Mucosa of descending colon (tissue), 3 donors: ENCODE measurements at regions not wholly inside any gene's neighbourhood (a gene's known extent, or its start where the extent isn't known, plus 50 kb on each side); places are given as distances from the start of the nearest gene placed in this dataset.

Experiments
- ATAC-seq: fragments of 200-7000 bp; cut with Tn5 transposase; one replicate; pipeline ENCODE4 v1.9.1; 2020; ENCODE audit warnings: mild to moderate bottlenecking, moderate library complexity
- DNase-seq, 3 donors: peaks; one replicate each; pipeline ENCODE4 v3.0.0-alpha.2; 2020
- H3K36me3 ChIP-seq: fragments of 200-600 bp; one replicate; pipeline ENCODE4 v1.8.0; 2021; ENCODE audit warnings: low read depth, mild to moderate bottlenecking
- H3K4me1 ChIP-seq: fragments of 200-600 bp; one replicate; pipeline ENCODE4 v1.8.0; 2021; ENCODE audit warnings: low read depth, mild to moderate bottlenecking
- H3K4me3 ChIP-seq: fragments of 200-600 bp; one replicate; pipeline ENCODE4 v1.8.0; 2021; ENCODE audit warnings: mild to moderate bottlenecking
- H3K9me3 ChIP-seq: fragments of 200-600 bp; one replicate; pipeline ENCODE4 v1.8.0; 2021; ENCODE audit warnings: mild to moderate bottlenecking
- CTCF ChIP-seq: fragments of 200-600 bp; IDR thresholded peaks from one replicate; pipeline ENCODE4 v1.8.0; 2022; ENCODE audit warnings: antibody characterized with exemption, mild to moderate bottlenecking
- intact Hi-C, 2 donors: fragments of 100-400 bp; cut with DNase I in 1 of 2; cut with micrococcal nuclease in 1 of 2; formaldehyde crosslinking; loops; one replicate each; pipeline versions ENCODE4 v1.11.0 to v1.11.1; 2022; cut with DNase I, micrococcal nuclease
- donor health status: DM: no; HTN: no; CAD: no; lungs with moderate emphysema.
- donor health status: DM: no; HTN: no; CAD: no.
- donor health status: DM: no; HTN: yes; CAD: no.

DNA sequence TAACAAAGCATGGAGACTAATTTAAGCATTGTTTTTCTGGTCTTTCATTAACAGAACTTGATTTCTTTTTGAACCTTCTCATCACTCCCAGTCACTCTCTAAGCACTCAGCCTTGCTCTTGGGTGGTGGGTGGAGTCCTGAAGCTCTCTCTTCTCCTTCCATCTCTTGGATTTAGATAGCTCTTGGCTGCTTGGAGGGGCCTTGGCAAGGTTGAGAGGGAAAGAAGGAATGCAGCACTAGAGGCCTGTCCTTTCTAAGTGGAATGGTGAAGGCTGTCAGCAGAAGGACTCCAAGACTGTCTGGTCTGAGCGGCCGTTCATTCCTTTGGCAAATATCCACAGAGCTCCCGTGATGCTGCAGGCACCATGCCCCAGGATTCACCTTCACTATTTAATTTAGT, 168.6 kb upstream of the E2F8 start:
- Histone ChIP-seq H3K9me3 (no peaks in the 10 kb centered on the region), H3K36me3 (no peaks in the 10 kb centered on the region), H3K4me1 (no peaks in the 10 kb centered on the region), H3K4me3 (no peak overlapping the region)
- ATAC-seq (no peak), DNase-seq (no peak)
- intact Hi-C loops: no loop called here
- no peak for TF ChIP-seq CTCF

- no peaks in the 10 kb centered on the region for H3K36me3 ChIP-seq
- ATAC-seq (no peak), DNase-seq (no peak)
- no peaks in the 10 kb centered on the region for H3K9me3 ChIP-seq
- intact Hi-C loops: no loop called here
- H3K4me1 ChIP-seq: no peaks in the 10 kb centered on the region
- H3K4me3 ChIP-seq: no peak overlapping the region
- no peak for TF ChIP-seq CTCF
Measured at GRCh38 chr11:19407677-19408270, 167.0 kb upstream of the E2F8 start.

GRCh38 chr11:19405966-19406365, 165.2 kb upstream of the E2F8 start:
- H3K36me3 ChIP-seq: no peaks in the 10 kb centered on the region
- H3K9me3 ChIP-seq: no peaks in the 10 kb centered on the region
- ATAC-seq: no peak
- no peak for DNase-seq
- H3K4me3 ChIP-seq: no peak overlapping the region
- H3K4me1 ChIP-seq: no peaks in the 10 kb centered on the region
- intact Hi-C loops: no loop called here
- TF ChIP-seq CTCF: no peak

GRCh38 chr11:19404787-19405186, 164.0 kb upstream of the E2F8 start:
- ATAC-seq (no peak), DNase-seq (no peak)
- Histone ChIP-seq H3K36me3 (no peaks in the 10 kb centered on the region), H3K4me3 (no peak overlapping the region), H3K9me3 (no peaks in the 10 kb centered on the region), H3K4me1 (no peaks in the 10 kb centered on the region)
- intact Hi-C loops: no loop called here
- TF ChIP-seq CTCF: no peak

DNA sequence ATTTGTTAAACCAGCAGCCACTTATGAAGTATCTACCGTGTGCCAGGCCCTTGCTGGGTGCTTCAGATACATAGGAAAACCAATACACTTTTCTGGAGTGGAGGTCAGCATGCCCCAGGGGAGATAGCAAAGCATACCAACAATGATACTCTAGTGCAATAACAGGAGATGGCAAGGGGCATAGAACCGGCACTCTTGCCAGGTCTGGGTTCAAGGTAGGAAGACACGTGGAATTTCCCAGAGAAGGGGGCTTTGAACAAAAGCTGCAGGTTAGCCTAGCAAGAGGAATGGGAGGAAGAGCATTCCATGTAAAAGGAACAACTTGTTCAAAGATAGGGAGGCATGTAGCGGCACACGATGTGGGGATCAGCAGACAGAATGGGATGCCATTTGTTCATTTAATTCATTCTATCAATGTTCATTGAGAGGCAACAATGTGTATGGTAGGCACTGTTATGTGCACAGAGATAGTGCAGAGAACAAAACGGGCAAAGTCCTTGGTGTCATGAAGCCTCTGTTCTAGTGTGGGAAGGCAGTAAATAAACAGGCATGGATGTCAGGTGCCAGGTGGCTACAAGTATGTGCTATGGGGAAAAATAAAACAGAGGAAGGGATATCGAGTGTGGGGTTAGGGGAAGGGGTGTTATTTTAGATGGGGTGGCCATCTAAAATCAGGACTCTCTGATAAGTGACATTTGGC, 162.6 kb upstream of the E2F8 start:
- no peak overlapping the region for H3K4me3 ChIP-seq
- no peak for TF ChIP-seq CTCF
- no peaks in the 10 kb centered on the region for H3K4me1 ChIP-seq
- intact Hi-C loops: no loop called here
- DNase-seq (no peak), ATAC-seq (no peak)
- no peaks in the 10 kb centered on the region for H3K9me3 ChIP-seq
- no peaks in the 10 kb centered on the region for H3K36me3 ChIP-seq
